ENCODE measurements at regions not wholly inside any gene's neighbourhood (a gene's known extent, or its start where the extent isn't known, plus 50 kb on each side); places are given as distances from the start of the nearest gene placed in this dataset.

DNA sequence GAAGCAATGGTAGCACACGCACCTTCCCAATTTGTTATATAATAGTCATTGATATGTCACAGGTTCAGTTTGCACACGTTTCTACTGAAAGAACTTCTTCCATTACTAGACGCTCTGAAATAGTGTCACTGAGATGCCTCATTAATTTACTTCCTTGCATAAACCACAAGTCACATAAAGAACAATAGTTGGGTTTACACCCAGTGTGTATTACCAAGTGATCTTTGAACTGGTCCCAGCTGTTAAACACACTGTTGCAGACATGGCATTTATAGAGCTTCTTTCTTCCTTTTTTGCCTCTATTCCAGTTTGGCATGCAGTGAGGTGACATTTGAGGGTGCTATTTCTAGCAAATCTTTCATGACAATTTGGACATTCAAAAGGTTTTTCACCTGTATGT lies 245.3 kb downstream of the EPM2A start:
- Histone ChIP-seq H3K36me3 (ENCODE audit: control insufficient read depth in 2 of 2, insufficient read depth in 2 of 2, low read length in 1 of 2) (no peaks in the 10 kb centered on the region), H3K27me3 (ENCODE audit: control insufficient read depth in 2 of 2, insufficient read depth in 1 of 2, low read length in 1 of 2) (no peaks in the 10 kb centered on the region), H3K4me1 (ENCODE audit: control insufficient read depth in 2 of 2, insufficient read depth in 2 of 2, low read length in 2 of 2) (no peaks in the 10 kb centered on the region), H3K4me3 (ENCODE audit: low read length in 2 of 2) (no peak overlapping the region), H3K9me3 (ENCODE audit: control insufficient read depth in 2 of 2, insufficient read depth in 1 of 2, low read length in 1 of 2) (peaks cover 0 to 9% of the 10 kb centered on the region in 2 donors), H3K27ac (ENCODE audit: low read depth in 1 of 2, low read length in 1 of 2) (no peak overlapping the region)
- no peak for DNase-seq (ENCODE audit: low read depth in 6 of 9, low spot score in 9 of 9)
- WGBS: 94% methylated on average over 3 of the region's 3 CpGs

DNA sequence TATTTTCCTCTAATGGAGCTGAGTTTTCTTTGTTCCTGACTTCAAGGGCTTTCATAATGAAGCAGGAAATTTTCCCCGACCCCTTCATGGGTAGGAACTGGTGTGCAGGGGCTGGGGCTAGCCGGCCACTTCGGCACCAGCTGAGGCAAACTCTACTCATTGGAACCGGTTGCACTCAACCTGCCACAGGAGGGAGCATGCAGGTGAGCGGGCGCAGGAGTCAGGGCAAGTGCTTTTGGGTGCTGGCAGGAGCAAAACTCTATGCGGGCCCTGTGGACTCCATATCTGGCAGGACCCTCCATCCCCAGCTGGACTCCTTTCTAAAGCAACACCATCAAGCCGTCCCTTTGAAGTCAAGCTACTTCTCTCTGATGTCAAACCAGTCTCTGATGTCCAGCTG lies 244.2 kb downstream of the EPM2A start:
- DNase-seq (ENCODE audit: low read depth in 6 of 9, low spot score in 9 of 9): no peak
- Histone ChIP-seq H3K27ac (ENCODE audit: low read depth in 1 of 2, low read length in 1 of 2) (no peak overlapping the region), H3K4me1 (ENCODE audit: control insufficient read depth in 2 of 2, insufficient read depth in 2 of 2, low read length in 2 of 2) (no peaks in the 10 kb centered on the region), H3K27me3 (ENCODE audit: control insufficient read depth in 2 of 2, insufficient read depth in 1 of 2, low read length in 1 of 2) (no peaks in the 10 kb centered on the region), H3K9me3 (ENCODE audit: control insufficient read depth in 2 of 2, insufficient read depth in 1 of 2, low read length in 1 of 2) (peaks cover 0 to 9% of the 10 kb centered on the region in 2 donors), H3K4me3 (ENCODE audit: low read length in 2 of 2) (no peak overlapping the region), H3K36me3 (ENCODE audit: control insufficient read depth in 2 of 2, insufficient read depth in 2 of 2, low read length in 1 of 2) (no peaks in the 10 kb centered on the region)
- WGBS: 75% methylated on average over 8 of the region's 8 CpGs

DNA sequence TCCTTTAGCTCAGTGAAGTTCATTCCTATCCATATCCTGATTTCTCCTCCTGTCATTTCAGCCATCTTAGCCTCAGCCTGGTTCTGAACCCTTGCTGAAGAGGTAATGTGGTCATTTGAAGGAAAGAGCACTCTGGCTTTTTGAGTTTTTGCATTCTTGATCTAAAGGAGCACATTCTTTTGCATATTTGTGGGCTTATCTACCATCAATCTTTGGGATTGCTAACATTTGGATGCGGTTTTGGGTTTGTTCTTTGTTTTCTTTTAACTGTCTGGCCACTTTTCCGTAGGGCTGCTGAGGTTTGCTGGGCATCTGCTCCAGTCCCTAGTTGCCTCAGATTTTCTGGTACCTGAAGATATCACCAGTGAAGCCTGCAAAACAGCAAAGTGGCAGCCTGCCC lies 238.3 kb downstream of the EPM2A start:
- WGBS: 40% methylated on average over 2 of the region's 2 CpGs
- H3K4me1 ChIP-seq (ENCODE audit: control insufficient read depth in 2 of 2, insufficient read depth in 2 of 2, low read length in 2 of 2): no peaks in the 10 kb centered on the region
- H3K4me3 ChIP-seq (ENCODE audit: low read length in 2 of 2): no peak overlapping the region
- peaks cover 0 to 21% of the 10 kb centered on the region in 2 donors for H3K9me3 ChIP-seq (ENCODE audit: control insufficient read depth in 2 of 2, insufficient read depth in 1 of 2, low read length in 1 of 2)
- no peak overlapping the region for H3K27ac ChIP-seq (ENCODE audit: low read depth in 1 of 2, low read length in 1 of 2)
- no peaks in the 10 kb centered on the region for H3K27me3 ChIP-seq (ENCODE audit: control insufficient read depth in 2 of 2, insufficient read depth in 1 of 2, low read length in 1 of 2)
- no peaks in the 10 kb centered on the region for H3K36me3 ChIP-seq (ENCODE audit: control insufficient read depth in 2 of 2, insufficient read depth in 2 of 2, low read length in 1 of 2)
- no peak for DNase-seq (ENCODE audit: low read depth in 6 of 9, low spot score in 9 of 9)

DNA sequence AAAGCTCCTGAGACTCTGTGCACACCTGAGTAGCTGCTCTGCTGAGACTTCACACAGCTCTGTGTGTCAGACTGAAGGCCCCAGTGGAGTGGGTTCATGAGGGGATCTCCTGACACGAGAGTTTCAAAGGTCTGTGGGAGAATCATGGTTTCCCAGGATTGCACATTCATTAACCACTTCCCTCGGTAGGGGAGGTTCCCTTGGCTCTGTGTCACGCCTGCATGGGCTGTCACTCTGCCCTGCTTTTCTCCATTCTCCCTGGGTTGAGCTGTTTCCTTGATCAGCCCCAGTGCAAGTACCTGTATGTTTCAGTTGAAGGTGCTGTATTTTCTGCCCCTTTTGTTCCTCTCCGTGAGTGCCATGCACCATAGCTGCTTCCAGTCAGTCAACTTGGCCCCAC lies 236.9 kb downstream of the EPM2A start:
- Histone ChIP-seq H3K4me1 (ENCODE audit: control insufficient read depth in 2 of 2, insufficient read depth in 2 of 2, low read length in 2 of 2) (no peaks in the 10 kb centered on the region), H3K9me3 (ENCODE audit: control insufficient read depth in 2 of 2, insufficient read depth in 1 of 2, low read length in 1 of 2) (peaks cover 0 to 19% of the 10 kb centered on the region in 2 donors), H3K4me3 (ENCODE audit: low read length in 2 of 2) (no peak overlapping the region), H3K27me3 (ENCODE audit: control insufficient read depth in 2 of 2, insufficient read depth in 1 of 2, low read length in 1 of 2) (no peaks in the 10 kb centered on the region), H3K27ac (ENCODE audit: low read depth in 1 of 2, low read length in 1 of 2) (no peak overlapping the region), H3K36me3 (ENCODE audit: control insufficient read depth in 2 of 2, insufficient read depth in 2 of 2, low read length in 1 of 2) (no peaks in the 10 kb centered on the region)
- 76% methylated on average over 4 of the region's 4 CpGs for WGBS
- DNase-seq (ENCODE audit: low read depth in 6 of 9, low spot score in 9 of 9): no peak

DNA sequence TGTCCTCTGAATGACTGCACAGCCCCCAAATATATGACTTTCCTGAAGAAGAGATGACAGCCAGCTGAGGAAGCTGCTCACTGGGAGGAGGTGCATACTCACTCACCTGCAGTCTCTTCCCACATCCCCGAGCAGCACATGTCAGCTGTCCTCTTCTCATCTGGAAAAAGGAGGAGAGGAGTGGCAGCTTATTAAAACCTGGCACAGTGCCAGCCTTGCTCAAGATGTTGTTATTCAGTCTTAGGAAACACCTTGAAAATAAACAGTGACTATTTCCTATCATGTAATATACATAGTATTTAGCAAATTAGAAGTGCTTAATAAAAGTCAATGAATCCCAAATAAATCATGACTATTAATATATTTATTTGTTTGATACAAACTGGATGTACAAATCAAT lies 232.9 kb downstream of the EPM2A start:
- 78% methylated on average over 1 of the region's 1 CpG for whole genome bisulfite sequencing
- no peaks in the 10 kb centered on the region for H3K4me1 ChIP-seq (ENCODE audit: control insufficient read depth in 2 of 2, insufficient read depth in 2 of 2, low read length in 2 of 2)
- no peak overlapping the region for H3K27ac ChIP-seq (ENCODE audit: low read depth in 1 of 2, low read length in 1 of 2)
- no peak for DNase-seq (ENCODE audit: low read depth in 6 of 9, low spot score in 9 of 9)
- H3K36me3 ChIP-seq (ENCODE audit: control insufficient read depth in 2 of 2, insufficient read depth in 2 of 2, low read length in 1 of 2): no peaks in the 10 kb centered on the region
- peaks cover 0 to 20% of the 10 kb centered on the region in 2 donors for H3K9me3 ChIP-seq (ENCODE audit: control insufficient read depth in 2 of 2, insufficient read depth in 1 of 2, low read length in 1 of 2)
- H3K27me3 ChIP-seq (ENCODE audit: control insufficient read depth in 2 of 2, insufficient read depth in 1 of 2, low read length in 1 of 2): no peaks in the 10 kb centered on the region
- H3K4me3 ChIP-seq (ENCODE audit: low read length in 2 of 2): no peak overlapping the region

DNA sequence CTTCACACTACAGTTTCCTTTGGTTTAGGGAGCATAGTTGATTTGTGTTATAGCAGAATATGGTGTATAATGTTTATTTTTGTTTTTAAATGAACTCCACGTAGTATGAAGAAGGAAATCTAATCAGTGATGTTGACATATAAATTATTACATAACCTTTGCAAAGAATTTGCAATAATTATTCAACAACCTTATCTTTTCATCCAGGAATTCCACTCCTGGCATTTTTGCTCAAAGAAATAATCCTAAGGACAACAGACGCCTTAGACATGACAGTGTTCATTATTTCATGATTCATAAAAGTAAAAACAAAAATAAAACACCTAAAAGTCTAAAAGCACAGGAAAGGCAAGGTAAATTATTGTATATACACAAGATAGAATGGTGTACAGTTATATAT lies 229.2 kb downstream of the EPM2A start:
- H3K4me3 ChIP-seq (ENCODE audit: low read length in 2 of 2): no peak overlapping the region
- H3K27me3 ChIP-seq (ENCODE audit: control insufficient read depth in 2 of 2, insufficient read depth in 1 of 2, low read length in 1 of 2): no peaks in the 10 kb centered on the region
- no peak overlapping the region for H3K27ac ChIP-seq (ENCODE audit: low read depth in 1 of 2, low read length in 1 of 2)
- H3K4me1 ChIP-seq (ENCODE audit: control insufficient read depth in 2 of 2, insufficient read depth in 2 of 2, low read length in 2 of 2): no peaks in the 10 kb centered on the region
- DNase-seq (ENCODE audit: low read depth in 6 of 9, low spot score in 9 of 9): no peak
- peaks cover 0 to 16% of the 10 kb centered on the region in 2 donors for H3K9me3 ChIP-seq (ENCODE audit: control insufficient read depth in 2 of 2, insufficient read depth in 1 of 2, low read length in 1 of 2)
- WGBS: 59% methylated on average over 2 of the region's 2 CpGs
- H3K36me3 ChIP-seq (ENCODE audit: control insufficient read depth in 2 of 2, insufficient read depth in 2 of 2, low read length in 1 of 2): no peaks in the 10 kb centered on the region

DNA sequence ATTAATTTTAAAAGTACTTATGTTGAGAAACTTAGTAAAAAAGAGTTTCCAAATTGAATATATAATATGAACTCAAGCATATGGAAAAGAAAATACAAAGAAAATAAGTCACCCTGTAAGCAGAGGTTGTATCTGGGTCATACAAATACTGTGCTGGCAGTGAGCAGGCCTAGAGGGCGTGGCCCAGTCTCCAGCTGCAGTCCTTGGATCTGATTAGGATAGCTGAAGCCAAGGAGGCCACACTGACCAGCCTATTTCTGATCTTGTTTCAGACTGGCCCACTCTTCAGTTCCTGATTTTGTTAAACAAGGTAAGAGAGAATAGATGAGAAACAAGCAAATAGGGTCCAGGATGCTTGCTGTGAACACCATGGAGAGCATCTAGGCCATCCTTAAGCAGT lies 228.8 kb downstream of the EPM2A start:
- Histone ChIP-seq H3K4me3 (ENCODE audit: low read length in 2 of 2) (no peak overlapping the region), H3K4me1 (ENCODE audit: control insufficient read depth in 2 of 2, insufficient read depth in 2 of 2, low read length in 2 of 2) (no peaks in the 10 kb centered on the region), H3K9me3 (ENCODE audit: control insufficient read depth in 2 of 2, insufficient read depth in 1 of 2, low read length in 1 of 2) (peaks cover 0 to 16% of the 10 kb centered on the region in 2 donors), H3K27ac (ENCODE audit: low read depth in 1 of 2, low read length in 1 of 2) (no peak overlapping the region), H3K36me3 (ENCODE audit: control insufficient read depth in 2 of 2, insufficient read depth in 2 of 2, low read length in 1 of 2) (no peaks in the 10 kb centered on the region), H3K27me3 (ENCODE audit: control insufficient read depth in 2 of 2, insufficient read depth in 1 of 2, low read length in 1 of 2) (no peaks in the 10 kb centered on the region)
- no peak for DNase-seq (ENCODE audit: low read depth in 6 of 9, low spot score in 9 of 9)
- WGBS: 59% methylated on average over 1 of the region's 1 CpG

DNA sequence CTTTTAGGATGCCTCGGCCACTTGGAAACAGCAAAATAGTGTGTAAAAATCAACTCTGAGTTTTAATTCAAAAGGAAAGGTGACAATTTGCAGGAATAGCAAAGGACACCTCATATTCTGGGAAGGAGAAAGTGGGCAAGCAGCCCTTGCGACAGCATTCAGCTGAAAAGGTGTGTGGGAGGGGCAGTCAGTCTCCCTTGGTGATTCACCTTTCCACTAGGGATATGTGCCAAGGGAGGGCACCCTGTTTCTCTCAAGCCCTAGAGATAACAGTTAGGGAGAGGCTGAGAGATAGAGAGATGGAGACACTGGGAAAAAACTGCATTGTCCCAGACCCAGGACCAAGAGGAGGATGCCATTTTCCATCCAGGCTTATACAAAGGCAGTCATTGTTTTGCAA lies 228.1 kb downstream of the EPM2A start:
- Histone ChIP-seq H3K27me3 (ENCODE audit: control insufficient read depth in 2 of 2, insufficient read depth in 1 of 2, low read length in 1 of 2) (no peaks in the 10 kb centered on the region), H3K36me3 (ENCODE audit: control insufficient read depth in 2 of 2, insufficient read depth in 2 of 2, low read length in 1 of 2) (no peaks in the 10 kb centered on the region), H3K4me3 (ENCODE audit: low read length in 2 of 2) (no peak overlapping the region), H3K9me3 (ENCODE audit: control insufficient read depth in 2 of 2, insufficient read depth in 1 of 2, low read length in 1 of 2) (peaks cover 0 to 17% of the 10 kb centered on the region in 2 donors), H3K27ac (ENCODE audit: low read depth in 1 of 2, low read length in 1 of 2) (no peak overlapping the region), H3K4me1 (ENCODE audit: control insufficient read depth in 2 of 2, insufficient read depth in 2 of 2, low read length in 2 of 2) (no peaks in the 10 kb centered on the region)
- WGBS: 98% methylated on average over 2 of the region's 2 CpGs
- DNase-seq (ENCODE audit: low read depth in 6 of 9, low spot score in 9 of 9): no peak

DNA sequence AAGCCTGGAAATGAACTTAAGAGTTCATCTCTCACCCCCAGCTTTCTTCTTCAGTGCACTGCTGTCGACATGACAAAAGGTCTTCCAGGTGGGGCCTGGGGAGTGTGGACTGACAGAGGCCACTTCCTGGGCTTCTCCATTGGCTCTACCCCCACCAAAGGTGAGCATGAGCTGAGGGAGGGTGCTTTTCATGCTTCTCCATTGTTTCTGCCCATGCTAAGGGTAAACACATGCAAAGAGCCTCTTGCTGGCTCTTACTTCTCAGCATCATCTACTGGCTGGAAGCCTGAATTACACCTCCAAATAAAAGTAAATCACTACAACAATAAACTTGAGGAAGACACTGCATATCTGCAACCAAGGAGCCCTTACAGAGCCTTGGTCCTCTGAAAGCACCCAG lies 227.2 kb downstream of the EPM2A start:
- Histone ChIP-seq H3K27me3 (ENCODE audit: control insufficient read depth in 2 of 2, insufficient read depth in 1 of 2, low read length in 1 of 2) (no peaks in the 10 kb centered on the region), H3K4me1 (ENCODE audit: control insufficient read depth in 2 of 2, insufficient read depth in 2 of 2, low read length in 2 of 2) (no peaks in the 10 kb centered on the region), H3K36me3 (ENCODE audit: control insufficient read depth in 2 of 2, insufficient read depth in 2 of 2, low read length in 1 of 2) (no peaks in the 10 kb centered on the region), H3K4me3 (ENCODE audit: low read length in 2 of 2) (no peak overlapping the region), H3K27ac (ENCODE audit: low read depth in 1 of 2, low read length in 1 of 2) (no peak overlapping the region), H3K9me3 (ENCODE audit: control insufficient read depth in 2 of 2, insufficient read depth in 1 of 2, low read length in 1 of 2) (peaks cover 0 to 20% of the 10 kb centered on the region in 2 donors)
- DNase-seq (ENCODE audit: low read depth in 6 of 9, low spot score in 9 of 9): no peak
- 86% methylated on average over 1 of the region's 1 CpG for WGBS

DNA sequence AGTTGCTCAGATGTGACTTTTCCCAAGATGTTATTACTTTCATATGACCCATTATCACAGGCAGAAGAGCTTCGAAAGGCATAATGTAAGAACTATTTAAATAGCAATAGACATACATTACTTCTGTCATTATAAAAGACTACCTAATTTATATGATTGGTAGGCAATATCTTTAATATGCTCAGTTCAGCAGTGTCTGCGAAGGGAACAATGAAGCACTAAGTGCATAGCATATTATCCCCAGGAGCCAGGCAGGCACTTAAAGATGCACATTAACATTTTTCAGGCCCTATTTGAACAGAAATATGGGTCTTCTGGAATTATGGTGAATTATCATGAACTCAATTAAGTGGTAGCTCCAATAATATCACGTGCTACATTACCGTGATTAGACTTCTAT lies 217.8 kb downstream of the EPM2A start:
- WGBS: 92% methylated on average over 4 of the region's 4 CpGs
- peaks cover 0 to under 1% of the 10 kb centered on the region in 2 donors for H3K9me3 ChIP-seq (ENCODE audit: control insufficient read depth in 2 of 2, insufficient read depth in 1 of 2, low read length in 1 of 2)
- no peaks in the 10 kb centered on the region for H3K36me3 ChIP-seq (ENCODE audit: control insufficient read depth in 2 of 2, insufficient read depth in 2 of 2, low read length in 1 of 2)
- no peaks in the 10 kb centered on the region for H3K4me1 ChIP-seq (ENCODE audit: control insufficient read depth in 2 of 2, insufficient read depth in 2 of 2, low read length in 2 of 2)
- no peak overlapping the region for H3K4me3 ChIP-seq (ENCODE audit: low read length in 2 of 2)
- H3K27me3 ChIP-seq (ENCODE audit: control insufficient read depth in 2 of 2, insufficient read depth in 1 of 2, low read length in 1 of 2): no peaks in the 10 kb centered on the region
- DNase-seq (ENCODE audit: low read depth in 6 of 9, low spot score in 9 of 9): no peak
- H3K27ac ChIP-seq (ENCODE audit: low read depth in 1 of 2, low read length in 1 of 2): no peak overlapping the region
